B cell (primary cell): ENCODE measurements at regions not wholly inside any gene's neighbourhood (a gene's known extent, or its start where the extent isn't known, plus 50 kb on each side); places are given as distances from the start of the nearest gene placed in this dataset.

Source experiments
- ATAC-seq: fragments of 200-7000 bp; cut with Tn5 transposase; one replicate; pipeline ENCODE4 v1.10.0; 2021; ENCODE audit warnings: low read depth, mild to moderate bottlenecking, moderate number of reproducible peaks, moderate library complexity
- CTCF ChIA-PET: fragments of 350-600 bp; sonication (Branson Sonifier 250); formaldehyde crosslinking; loops from one replicate; lab custom pipeline; 2021; ENCODE audit warnings: antibody characterized with exemption, inconsistent platforms; lab: Charles Lee
- POLR2A ChIA-PET: fragments of 350-600 bp; sonication (Branson Sonifier 250); formaldehyde crosslinking; loops from one replicate; lab custom pipeline; 2021; ENCODE audit warnings: antibody characterized with exemption; lab: Charles Lee
- DNase-seq: peaks from one replicate; pipeline ENCODE4 v3.0.0; 2013
- H2AFZ ChIP-seq: 2 replicates; pipeline ENCODE4 v1.6.1; 2012; ENCODE audit warnings: mild to moderate bottlenecking, low read depth, low read length; ENCODE audit not compliant: insufficient read depth, poor library complexity, severe bottlenecking
- H3K27ac ChIP-seq, 2 donors: 1 replicate in 1 of 2; 2 replicates in 1 of 2; pipeline ENCODE4 v1.5.1; 2012 to 2013; ENCODE audit warnings: low read length in 2 of 2, mild to moderate bottlenecking in 2 of 2, moderate library complexity in 1 of 2
- H3K27me3 ChIP-seq, 4 experiments: fragments of 200-600 bp in 1 of 4; sonication (generic) in 1 of 4; replicated peaks in 1 of 4; 1 replicate in 2 of 4; 2 replicates in 2 of 4; pipeline versions ENCODE4 v1.6.1 to v1.7.0; 2013 to 2016; ENCODE audit warnings: low read length in 3 of 4, mild to moderate bottlenecking in 2 of 4, mixed read lengths in 1 of 4, moderate library complexity in 1 of 4; ENCODE audit not compliant: insufficient read depth in 4 of 4, control insufficient read depth in 3 of 4; ENCODE audit errors: control extremely low read depth in 1 of 4
- H3K36me3 ChIP-seq, 2 experiments: replicated peaks in 1 of 2; 1 replicate in 1 of 2; 2 replicates in 1 of 2; pipeline versions ENCODE4 v1.6.1 to v1.7.1; 2013; ENCODE audit warnings: low read length in 1 of 2; ENCODE audit not compliant: insufficient read depth in 2 of 2, control insufficient read depth in 1 of 2; ENCODE audit errors: control extremely low read depth in 1 of 2, extremely low read depth in 1 of 2
- H3K4me1 ChIP-seq, 2 donors: fragments of 200-600 bp in 1 of 2; sonication (generic) in 1 of 2; 1 replicate in 1 of 2; 2 replicates in 1 of 2; pipeline versions ENCODE4 v1.5.1 to v1.6.1; 2013 to 2017; ENCODE audit warnings: low read length in 2 of 2; ENCODE audit not compliant: control insufficient read depth in 2 of 2, insufficient read depth in 2 of 2
- H3K4me2 ChIP-seq: replicated peaks from 2 replicates; pipeline ENCODE3; 2012; ENCODE audit warnings: mild to moderate bottlenecking, low read depth, low read length; ENCODE audit not compliant: poor library complexity, severe bottlenecking
- H3K4me3 ChIP-seq, 5 experiments: fragments of 200-600 bp in 1 of 5; sonication (generic) in 1 of 5; 1 replicate in 3 of 5; 2 replicates in 2 of 5; pipeline versions ENCODE4 v1.5.1 to v1.7.0; 2011 to 2016; ENCODE audit warnings: low read length in 4 of 5, mild to moderate bottlenecking in 4 of 5, low read depth in 2 of 5, control low read depth in 1 of 5, moderate library complexity in 1 of 5; ENCODE audit not compliant: insufficient read depth in 1 of 5; ENCODE audit errors: control extremely low read depth in 1 of 5, extremely low read depth in 1 of 5
- H3K79me2 ChIP-seq: fragments of 200-600 bp; sonication (generic); one replicate; pipeline ENCODE4 v1.6.0; 2016; ENCODE audit warnings: low read length; ENCODE audit not compliant: control insufficient read depth, insufficient read depth
- H3K9ac ChIP-seq: fragments of 200-600 bp; sonication (generic); 2 replicates; pipeline ENCODE4 v1.6.1; 2017; ENCODE audit warnings: mild to moderate bottlenecking, low read length, moderate library complexity
- H3K9me3 ChIP-seq, 3 donors: one replicate each; pipeline versions ENCODE4 v1.6.1 to v1.7.1; 2013; ENCODE audit warnings: low read length in 2 of 3; ENCODE audit not compliant: control insufficient read depth in 2 of 3, insufficient read depth in 1 of 3; ENCODE audit errors: control extremely low read depth in 1 of 3
- H4K20me1 ChIP-seq: 2 replicates; pipeline ENCODE4 v1.6.0; 2012; ENCODE audit warnings: mild to moderate bottlenecking, low read length; ENCODE audit not compliant: insufficient read depth, control insufficient read depth, poor library complexity, severe bottlenecking
- H3K27ac Mint-ChIP-seq: one replicate; pipeline ENCODE4 v1.8.0; 2021; ENCODE audit warnings: mixed read lengths
- H3K27me3 Mint-ChIP-seq: one replicate; pipeline ENCODE4 v1.8.0; 2021; ENCODE audit warnings: mixed read lengths
- H3K4me1 Mint-ChIP-seq: one replicate; pipeline ENCODE4 v1.8.0; 2021; ENCODE audit warnings: mixed read lengths
- H3K4me3 Mint-ChIP-seq: one replicate; pipeline ENCODE4 v1.8.0; 2021; ENCODE audit warnings: mixed read lengths
- H3K9me3 Mint-ChIP-seq: one replicate; pipeline ENCODE4 v1.8.0; 2022; ENCODE audit warnings: mixed read lengths; ENCODE audit not compliant: insufficient read depth
- CTCF ChIP-seq: fragments of 200-600 bp; IDR thresholded peaks from one replicate; pipeline ENCODE4 v1.8.0; 2022; ENCODE audit warnings: antibody characterized with exemption, mild to moderate bottlenecking
- EZH2 ChIP-seq: IDR thresholded peaks from 2 replicates; pipeline ENCODE4 v1.6.1; 2012; ENCODE audit warnings: borderline replicate concordance, low read depth, mild to moderate bottlenecking, moderate library complexity, low read length; ENCODE audit not compliant: insufficient read depth, poor library complexity, severe bottlenecking
- WGBS: methylation state at CpG from one replicate; pipeline ENCODE4 v1.1.5; 2013; ENCODE audit warnings: missing lambda C conversion rate; ENCODE audit not compliant: insufficient coverage; 5-methylcytosine and 5-hydroxymethylcytosine counted together
- intact Hi-C: fragments of 100-400 bp; cut with micrococcal nuclease; formaldehyde crosslinking; loops from one replicate; pipeline ENCODE4 v1.10.0; 2022

GRCh38 chr17:15123593-15124263, 141.4 kb downstream of the PMP22 start:
- ChIA-PET CTCF (no interaction called here), POLR2A (no interaction called here)
- ATAC-seq (no peak), DNase-seq (no peak)
- H3K36me3 ChIP-seq, result no peaks in the 10 kb centered on the region
- H3K4me1 ChIP-seq, result no peaks in the 10 kb centered on the region
- H3K9me3 ChIP-seq, result no peaks in the 10 kb centered on the region
- Mint-ChIP-seq H3K9me3 (no peaks in the 10 kb centered on the region), H3K4me1 (no peaks in the 10 kb centered on the region), H3K27ac (no peak overlapping the region), H3K4me3 (no peak overlapping the region), H3K27me3 (peaks cover 15% of the 10 kb centered on the region)
- TF ChIP-seq EZH2, result no peak
- no peak for TF ChIP-seq CTCF
- H2AFZ ChIP-seq, result no peak overlapping the region
- H4K20me1 ChIP-seq, result no peaks in the 10 kb centered on the region
- no peak overlapping the region for H3K9ac ChIP-seq
- H3K79me2 ChIP-seq, result no peaks in the 10 kb centered on the region
- no peaks in the 10 kb centered on the region for H3K27me3 ChIP-seq
- no peak overlapping the region for H3K4me3 ChIP-seq
- no peak overlapping the region for H3K4me2 ChIP-seq
- no peak overlapping the region for H3K27ac ChIP-seq
- intact Hi-C loops, result no loop called here
- 80% methylated on average over 4 of the region's 5 CpGs for WGBS

- no peak overlapping the region for H3K4me3 Mint-ChIP-seq
- H3K4me1 Mint-ChIP-seq, result no peaks in the 10 kb centered on the region
- TF ChIP-seq EZH2, result no peak
- no peak for TF ChIP-seq CTCF
- no peak overlapping the region for H3K27ac ChIP-seq
- ChIA-PET CTCF (no interaction called here), POLR2A (no interaction called here)
- no peak overlapping the region for H3K4me3 ChIP-seq
- peaks cover 15% of the 10 kb centered on the region for H3K27me3 Mint-ChIP-seq
- no peaks in the 10 kb centered on the region for H3K36me3 ChIP-seq
- H3K4me2 ChIP-seq, result no peak overlapping the region
- H3K27ac Mint-ChIP-seq, result no peak overlapping the region
- no peaks in the 10 kb centered on the region for H3K4me1 ChIP-seq
- no peak overlapping the region for H2AFZ ChIP-seq
- no peaks in the 10 kb centered on the region for H3K79me2 ChIP-seq
- no peaks in the 10 kb centered on the region for H3K9me3 ChIP-seq
- WGBS, result 82% methylated on average over 3 of the region's 4 CpGs
- DNase-seq, result no peak
- H3K27me3 ChIP-seq, result no peaks in the 10 kb centered on the region
- no peaks in the 10 kb centered on the region for H4K20me1 ChIP-seq
- intact Hi-C loops, result no loop called here
- H3K9me3 Mint-ChIP-seq, result no peaks in the 10 kb centered on the region
- ATAC-seq, result no peak
- H3K9ac ChIP-seq, result no peak overlapping the region
These were observed 142.3 kb downstream of the PMP22 start for GRCh38 chr17:15122857-15123256.
